ENCODE measurements at regions not wholly inside any gene's neighbourhood (a gene's known extent, or its start where the extent isn't known, plus 50 kb on each side); places are given as distances from the start of the nearest gene placed in this dataset.

- no peak for DNase-seq (ENCODE audit: low read depth, low spot score)
- CTCF ChIA-PET = no interaction called here
- POLR2A ChIA-PET = no interaction called here
- H3K4me3 ChIP-seq (ENCODE audit: low read depth, low read length) = no peak overlapping the region
- no peak for TF ChIP-seq CTCF (IDR thresholded peaks at IDR 0.05; ENCODE audit: insufficient read depth, low read length, missing control alignments)
Observed at GRCh38 chr4:30511751-30512150, 208.4 kb upstream of the PCDH7 start.

GRCh38 chr4:30518211-30518610, 202.0 kb upstream of the PCDH7 start:
- ChIA-PET POLR2A (no interaction called here), CTCF (no interaction called here)
- no peak for TF ChIP-seq CTCF (IDR thresholded peaks at IDR 0.05; ENCODE audit: insufficient read depth, low read length, missing control alignments)
- H3K4me3 ChIP-seq (ENCODE audit: low read depth, low read length) = no peak overlapping the region
- no peak for DNase-seq (ENCODE audit: low read depth, low spot score)

- CTCF ChIA-PET = no interaction called here
- H3K4me3 ChIP-seq (ENCODE audit: low read depth, low read length) = no peak overlapping the region
- POLR2A ChIA-PET = no interaction called here
- no peak for DNase-seq (ENCODE audit: low read depth, low spot score)
- no peak for TF ChIP-seq CTCF (IDR thresholded peaks at IDR 0.05; ENCODE audit: insufficient read depth, low read length, missing control alignments)
Observed at GRCh38 chr4:30525662-30526315, 194.4 kb upstream of the PCDH7 start.

GRCh38 chr4:30535255-30535654, 184.9 kb upstream of the PCDH7 start:
- DNase-seq (ENCODE audit: low read depth, low spot score) = no peak
- H3K4me3 ChIP-seq (ENCODE audit: low read depth, low read length) = no peak overlapping the region
- ChIA-PET CTCF (no interaction called here), POLR2A (no interaction called here)
- TF ChIP-seq CTCF (IDR thresholded peaks at IDR 0.05; ENCODE audit: insufficient read depth, low read length, missing control alignments) = no peak

GRCh38 chr4:30536231-30536630, 183.9 kb upstream of the PCDH7 start:
- ChIA-PET CTCF (no interaction called here), POLR2A (no interaction called here)
- no peak for TF ChIP-seq CTCF (IDR thresholded peaks at IDR 0.05; ENCODE audit: insufficient read depth, low read length, missing control alignments)
- H3K4me3 ChIP-seq (ENCODE audit: low read depth, low read length) = no peak overlapping the region
- no peak for DNase-seq (ENCODE audit: low read depth, low spot score)

- H3K4me3 ChIP-seq (ENCODE audit: low read depth, low read length) = no peak overlapping the region
- TF ChIP-seq CTCF (IDR thresholded peaks at IDR 0.05; ENCODE audit: insufficient read depth, low read length, missing control alignments) = no peak
- no peak for DNase-seq (ENCODE audit: low read depth, low spot score)
- ChIA-PET CTCF (no interaction called here), POLR2A (no interaction called here)
Observed at GRCh38 chr4:30537456-30537855, 182.7 kb upstream of the PCDH7 start.
